GM18499 (cell line): ENCODE measurements at regions not wholly inside any gene's neighbourhood (a gene's known extent, or its start where the extent isn't known, plus 50 kb on each side); places are given as distances from the start of the nearest gene placed in this dataset.
"Not testable (repeated sequence)": the region's sequence is repeated elsewhere in the genome, so short reads cannot be mapped to it uniquely, and the experiment has no call there.

Source experiments
- ATAC-seq: cut with Tn5 transposase; IDR thresholded peaks from one replicate; pipeline ENCODE4 v1.9.1; 2021; ENCODE audit warnings: moderate number of reproducible peaks; ENCODE audit not compliant: insufficient read depth, unreplicated experiment

DNA sequence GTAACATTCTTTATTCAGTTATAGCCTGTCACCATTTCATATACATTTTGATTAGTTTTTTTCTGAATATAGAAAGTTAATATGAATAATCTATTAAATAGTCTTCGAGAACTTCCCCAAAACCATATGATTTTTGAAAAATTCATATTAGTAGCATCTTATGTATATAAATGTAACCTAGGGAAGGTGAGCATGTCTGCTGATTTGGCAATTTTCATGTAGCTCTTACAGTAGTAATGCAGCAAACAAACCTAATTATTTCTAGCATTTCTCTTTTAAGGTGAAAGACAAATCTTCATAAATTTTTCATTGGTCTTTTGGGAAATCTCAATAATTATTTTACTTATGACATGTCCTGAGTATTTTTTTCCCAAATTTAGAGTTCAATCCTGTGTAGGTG is 939.0 kb downstream of the TBC1D32 start:
- ATAC-seq = no peak

DNA sequence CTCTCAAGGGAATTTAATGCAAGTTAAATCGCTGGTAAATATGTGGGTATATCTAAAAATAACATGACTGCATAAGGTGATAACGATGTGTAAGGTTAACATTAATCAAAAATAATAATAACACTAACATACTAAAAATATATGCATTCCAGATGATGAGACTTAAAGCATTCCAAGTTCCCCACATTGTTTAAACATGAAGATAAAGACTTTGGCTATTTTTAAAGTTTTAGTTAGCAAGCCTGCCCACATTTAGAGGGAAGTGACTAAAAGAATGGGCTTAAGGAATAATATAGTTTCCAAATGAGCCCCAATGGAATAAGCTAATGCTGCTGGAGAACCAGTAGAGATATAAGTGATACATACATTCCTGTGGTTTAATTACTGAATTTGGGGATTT is 941.3 kb downstream of the TBC1D32 start:
- no peak for ATAC-seq

DNA sequence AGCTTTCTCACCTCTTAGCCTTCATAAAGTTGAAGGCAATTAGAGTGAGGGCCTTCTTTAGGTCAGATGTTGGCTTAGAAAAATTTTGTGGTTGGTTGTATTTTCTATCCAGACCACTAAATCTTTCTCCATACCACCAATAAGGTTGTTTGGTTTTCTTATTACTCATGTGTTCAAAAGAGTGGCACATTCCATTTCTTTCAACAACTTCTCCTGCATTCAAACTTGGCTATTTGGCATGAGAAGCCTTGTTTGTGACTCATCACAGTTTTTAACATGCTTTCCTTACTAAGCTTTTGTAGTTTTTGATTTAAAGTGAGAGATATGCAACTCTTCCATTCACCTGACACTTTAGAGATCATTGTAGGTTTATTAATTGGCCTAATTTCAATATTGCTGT is 949.6 kb downstream of the TBC1D32 start:
- no peak for ATAC-seq

DNA sequence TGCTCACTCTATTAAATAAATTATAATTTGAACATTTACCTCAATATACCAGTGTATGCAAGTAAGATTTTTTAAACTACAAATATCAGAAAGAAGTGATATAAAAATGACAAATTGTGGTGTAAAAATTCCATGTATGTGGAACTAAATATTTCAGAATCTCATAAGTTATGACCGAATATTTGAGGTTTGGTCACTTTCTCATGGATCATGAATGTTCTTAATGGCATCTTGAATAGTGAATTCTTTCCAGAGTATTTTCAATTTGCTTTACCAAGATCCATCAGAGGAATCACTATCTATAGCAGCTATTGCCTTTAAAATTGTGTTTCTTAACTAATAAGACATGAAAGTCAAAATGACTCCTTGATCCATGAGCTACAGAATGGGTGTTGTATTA is 950.6 kb downstream of the TBC1D32 start:
- ATAC-seq = no peak

DNA sequence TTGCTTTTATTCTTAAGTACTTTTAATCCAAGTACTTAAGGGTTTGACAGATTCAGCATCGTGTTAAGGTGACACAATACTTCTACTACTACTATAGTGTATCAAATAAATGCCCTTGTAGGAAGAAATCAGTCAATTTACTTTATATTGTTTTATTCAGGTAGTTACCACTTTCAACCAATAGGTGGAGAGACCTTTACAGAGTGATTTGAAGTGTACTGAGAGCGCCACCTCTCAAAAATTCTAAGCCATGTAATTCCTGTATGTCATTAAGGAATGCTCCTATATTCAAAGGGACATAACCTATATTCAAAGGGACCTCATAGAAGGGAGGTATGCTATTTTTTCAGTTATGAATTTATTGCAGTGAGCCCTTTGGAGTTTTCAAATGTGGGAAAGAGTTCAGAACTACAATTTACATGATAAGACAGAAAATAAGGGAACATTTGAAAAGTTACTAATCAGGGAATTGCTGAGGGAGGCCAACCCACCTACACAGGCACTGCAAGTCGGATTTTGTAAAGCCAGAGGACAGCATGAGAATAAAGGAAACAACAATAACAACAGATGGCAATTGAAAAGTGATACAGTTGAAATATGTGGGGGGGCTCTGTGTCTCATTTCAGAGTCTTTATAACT is 955.6 kb downstream of the TBC1D32 start:
- peak; percentile 85 for ATAC-seq

DNA sequence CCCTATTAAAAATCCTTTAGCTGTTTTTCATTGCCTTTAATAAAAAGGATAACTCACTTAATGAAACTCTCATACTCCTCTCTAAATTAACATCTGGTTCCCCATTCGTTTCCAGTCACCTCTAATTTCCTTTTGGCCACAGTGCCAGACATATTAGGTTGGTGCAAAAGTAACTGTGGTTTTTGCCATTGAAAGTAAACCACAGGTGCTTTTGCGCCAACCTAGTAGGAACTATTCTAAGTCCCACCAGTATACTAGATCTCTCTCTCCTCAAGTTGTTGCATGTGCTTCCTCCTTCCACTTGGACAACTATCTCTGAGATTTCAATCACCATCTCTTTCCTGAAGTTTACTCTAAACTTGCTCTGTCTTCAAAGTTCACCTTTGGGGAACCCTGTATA is 961.1 kb downstream of the TBC1D32 start:
- ATAC-seq = no peak

DNA sequence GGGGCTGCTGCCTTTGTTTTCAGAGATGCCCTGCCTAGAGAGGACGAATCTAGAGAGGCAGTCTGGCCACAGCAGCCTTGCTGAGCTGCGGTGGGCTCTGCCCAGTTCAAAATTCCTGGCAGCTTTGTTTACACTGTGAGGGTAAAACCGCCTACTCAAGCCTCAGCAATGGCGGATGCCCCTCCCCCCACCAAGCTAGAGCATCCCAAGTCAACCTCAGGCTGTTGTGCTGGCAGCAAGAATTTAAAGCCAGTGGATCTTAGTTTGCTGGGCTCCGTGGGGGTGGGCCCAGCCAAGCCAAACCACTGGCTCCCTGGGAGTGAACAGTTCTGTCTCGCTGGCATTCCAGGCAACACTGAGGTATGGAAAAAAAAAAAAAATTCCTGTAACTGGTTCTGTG is 970.9 kb downstream of the TBC1D32 start:
- no peak for ATAC-seq

DNA sequence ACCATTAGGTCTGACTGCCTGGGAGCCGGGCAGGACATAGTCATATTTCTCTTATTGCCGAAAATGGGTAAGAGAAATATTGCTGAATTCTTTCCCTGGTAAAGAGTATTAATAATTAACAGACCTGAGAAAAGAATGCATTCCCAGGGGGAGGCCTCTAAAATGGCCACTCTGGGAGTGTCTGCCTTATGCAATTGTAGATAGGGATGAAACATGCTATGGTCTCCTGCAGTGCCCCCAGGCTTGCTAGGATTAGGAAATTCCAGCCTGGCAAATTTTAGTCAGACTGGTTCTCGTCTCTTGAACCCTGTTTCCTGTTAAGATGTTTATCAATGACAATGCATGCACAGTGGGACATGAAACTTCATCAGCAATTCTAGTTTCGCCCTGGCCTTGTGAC is 975.7 kb downstream of the TBC1D32 start:
- ATAC-seq = not testable (repeated sequence)

DNA sequence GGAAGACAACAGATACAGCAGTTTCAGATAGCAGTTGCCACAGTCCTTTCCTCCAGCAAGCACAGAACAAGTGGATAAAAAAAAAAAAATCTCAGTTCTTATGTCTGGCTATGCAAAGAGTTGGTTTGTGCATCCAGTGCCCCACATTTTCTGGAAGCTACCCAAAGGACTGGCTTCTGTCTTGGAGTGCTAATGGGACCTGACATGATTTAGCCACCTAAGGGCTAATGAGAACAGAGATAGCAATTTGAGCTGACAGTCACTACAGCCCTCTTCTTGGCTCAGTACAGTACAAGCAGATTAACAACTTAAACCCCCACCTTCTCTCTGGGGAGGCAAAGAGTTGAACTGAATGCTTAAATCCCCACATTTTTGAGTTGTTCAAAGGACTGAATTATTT is 976.8 kb downstream of the TBC1D32 start:
- no peak for ATAC-seq

DNA sequence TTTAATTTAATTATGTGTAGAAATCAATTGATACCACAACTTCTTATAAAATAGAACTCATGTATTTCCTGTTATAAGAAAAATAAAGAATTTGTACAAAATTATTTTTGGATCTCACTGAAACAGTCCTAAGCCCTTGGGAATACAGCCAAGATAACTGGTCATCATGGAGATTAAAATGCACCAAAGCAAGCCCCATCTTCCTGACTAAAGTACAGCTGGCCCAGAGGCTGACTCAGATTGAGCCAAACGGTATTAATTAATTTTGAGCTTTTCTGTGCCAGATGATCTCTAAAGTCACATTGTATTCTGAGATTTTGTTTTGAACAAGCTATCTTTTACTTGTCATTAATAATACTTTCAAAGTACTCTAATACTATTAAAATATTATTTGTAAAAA is 978.5 kb downstream of the TBC1D32 start:
- no peak for ATAC-seq

DNA sequence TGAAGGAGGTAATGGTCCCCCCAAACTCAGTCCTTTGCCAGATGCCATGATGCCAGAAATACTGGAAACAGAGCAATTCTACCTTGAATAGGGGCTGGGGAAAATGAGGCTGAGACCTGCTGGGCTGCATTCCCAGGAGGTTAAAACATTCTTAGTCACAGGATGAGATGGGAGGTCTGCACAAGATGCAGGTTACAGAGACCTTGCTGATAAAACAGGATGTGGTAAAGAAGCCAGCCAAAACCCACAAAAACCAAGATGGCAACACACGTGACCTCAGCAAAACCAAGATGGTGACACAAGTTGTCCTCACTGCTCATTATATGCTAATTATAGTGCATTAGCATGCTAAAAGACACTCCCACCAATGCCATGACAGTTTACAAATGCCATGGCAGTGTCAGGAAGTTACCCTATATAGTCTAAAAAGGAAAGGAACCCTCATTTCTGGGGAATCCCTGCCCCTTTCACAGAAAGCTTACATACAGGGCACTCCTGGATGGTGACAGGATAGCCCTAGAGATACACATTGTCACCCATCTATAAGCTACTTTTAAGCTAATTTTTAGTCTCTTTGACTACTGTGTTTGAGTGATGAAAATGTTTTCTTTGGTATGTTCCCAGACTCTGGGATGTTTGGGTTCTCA is 979.7 kb downstream of the TBC1D32 start:
- no peak for ATAC-seq

DNA sequence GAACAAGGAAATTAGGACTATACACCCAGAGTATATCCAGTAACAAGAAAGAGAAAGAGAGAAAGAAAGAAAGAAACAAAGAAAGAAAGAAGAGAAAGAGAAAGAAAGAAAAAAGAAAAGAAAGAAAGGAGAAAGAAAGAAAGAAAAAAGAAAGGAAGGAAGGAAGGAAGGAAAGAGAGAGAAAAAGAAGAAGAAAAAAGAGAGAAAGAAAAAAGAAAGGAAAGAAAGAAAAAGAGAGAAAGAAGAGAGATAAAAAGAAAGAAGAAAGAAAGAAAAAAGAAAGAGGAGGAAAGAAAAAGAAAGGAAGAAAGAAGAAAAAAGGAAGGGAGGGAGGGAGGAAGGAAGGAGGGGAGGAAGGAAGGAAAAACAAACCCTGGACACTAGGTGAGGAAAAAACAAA is 981.8 kb downstream of the TBC1D32 start:
- no peak for ATAC-seq

DNA sequence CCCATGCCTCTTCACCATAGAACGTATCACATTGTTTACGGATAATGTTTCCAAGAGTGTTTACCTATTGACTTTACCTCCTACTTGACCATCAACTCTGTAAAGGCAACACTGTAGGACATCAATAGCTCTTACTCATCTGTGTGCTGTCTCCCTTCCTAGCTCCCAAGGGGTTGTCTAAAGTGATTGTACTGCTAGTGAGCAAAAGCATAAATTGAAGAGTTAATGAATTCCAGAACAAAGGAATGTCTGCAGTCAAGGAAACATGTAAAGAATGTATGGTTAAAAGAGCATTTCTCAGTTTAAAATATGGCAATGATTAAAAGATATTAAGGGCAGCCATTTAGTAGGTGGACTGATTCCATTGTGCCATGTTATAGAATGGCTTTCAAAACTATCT is 985.4 kb downstream of the TBC1D32 start:
- ATAC-seq = no peak

DNA sequence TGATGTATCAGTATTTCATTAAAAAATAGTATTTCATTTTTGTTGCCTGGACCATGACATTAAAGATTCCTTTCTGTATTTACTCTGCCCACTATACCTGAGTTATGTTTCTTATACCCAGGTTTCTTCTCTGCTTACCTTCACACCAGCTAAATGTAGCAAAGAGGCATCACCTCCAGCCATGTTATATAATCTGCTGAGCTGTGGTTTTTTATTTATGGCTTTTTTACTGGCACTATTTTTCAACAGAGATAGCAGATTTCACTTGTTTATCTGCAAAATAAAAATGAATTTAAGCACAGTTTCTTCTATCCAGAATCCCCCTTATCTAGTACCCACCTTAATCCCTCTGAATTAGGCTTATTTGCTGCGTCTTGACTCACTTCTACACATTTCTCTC is 979.0 kb upstream of the MAN1A1 start:
- ATAC-seq = no peak

DNA sequence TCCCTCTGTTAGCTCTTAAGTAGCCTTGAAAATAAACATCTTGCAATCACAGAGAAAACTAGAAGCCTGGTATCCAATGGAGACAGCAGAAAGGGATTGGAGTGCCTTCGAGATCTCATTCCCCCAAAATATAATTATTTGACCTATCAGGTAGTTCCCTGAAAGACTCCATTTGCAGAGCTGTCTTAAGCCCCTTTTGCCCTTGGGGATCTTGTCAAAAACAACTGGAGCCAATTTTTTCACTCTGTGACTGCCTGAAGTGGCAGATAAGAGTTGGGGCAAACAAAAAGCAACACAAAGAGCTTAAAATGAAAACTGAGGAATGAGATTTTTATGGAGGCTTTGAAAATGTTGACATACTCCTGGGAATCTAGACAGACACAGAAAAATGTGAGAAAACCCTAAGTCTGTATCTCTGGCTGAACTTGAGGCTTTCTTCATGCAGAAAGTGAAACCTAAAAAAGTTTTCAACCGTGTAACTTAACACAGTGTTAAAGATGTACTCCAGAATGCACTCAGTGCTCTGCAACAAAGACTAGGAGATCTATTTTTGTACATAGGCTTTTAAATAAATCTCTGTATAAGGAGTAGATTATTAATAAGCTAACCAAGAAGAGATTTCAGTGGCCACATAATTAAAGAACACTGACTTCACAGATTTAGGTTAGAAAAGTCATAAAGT is 971.1 kb upstream of the MAN1A1 start:
- ATAC-seq = no peak

DNA sequence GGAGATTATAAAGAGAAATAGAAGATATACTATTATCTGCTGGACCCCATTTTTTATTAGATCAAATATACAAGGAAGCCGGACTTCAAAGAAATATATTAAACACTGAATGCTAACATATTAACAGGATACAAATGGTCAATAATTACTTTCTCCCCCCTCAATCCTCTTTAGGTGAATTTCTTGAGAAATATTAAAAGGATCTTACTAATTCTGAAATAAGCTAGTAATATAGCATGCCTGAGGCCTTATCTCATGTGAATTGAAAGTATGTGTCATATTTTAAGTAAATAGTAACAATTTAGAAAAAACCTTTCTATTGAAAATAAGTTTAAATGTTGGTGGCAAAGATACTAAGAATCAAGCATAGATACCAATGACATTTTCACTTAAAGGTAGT is 954.7 kb upstream of the MAN1A1 start:
- no peak for ATAC-seq

DNA sequence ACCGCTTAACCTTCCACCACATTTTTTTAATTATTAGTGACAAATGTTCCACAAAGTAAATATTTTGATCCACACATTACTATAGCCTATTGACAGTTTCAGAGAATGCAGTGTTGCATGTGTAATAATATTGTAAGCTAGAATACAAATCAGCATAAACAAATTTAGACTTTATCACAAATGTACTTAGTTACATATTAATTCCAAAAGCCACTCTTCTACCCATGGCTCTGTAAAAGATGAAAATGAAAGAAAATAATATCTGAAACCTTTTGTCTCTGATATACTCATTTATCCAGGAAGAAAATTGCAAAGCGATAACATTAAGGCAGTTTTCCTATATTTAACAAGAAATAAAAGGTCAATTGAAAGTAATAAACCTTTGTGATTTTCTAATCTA is 954.0 kb upstream of the MAN1A1 start:
- ATAC-seq = no peak

DNA sequence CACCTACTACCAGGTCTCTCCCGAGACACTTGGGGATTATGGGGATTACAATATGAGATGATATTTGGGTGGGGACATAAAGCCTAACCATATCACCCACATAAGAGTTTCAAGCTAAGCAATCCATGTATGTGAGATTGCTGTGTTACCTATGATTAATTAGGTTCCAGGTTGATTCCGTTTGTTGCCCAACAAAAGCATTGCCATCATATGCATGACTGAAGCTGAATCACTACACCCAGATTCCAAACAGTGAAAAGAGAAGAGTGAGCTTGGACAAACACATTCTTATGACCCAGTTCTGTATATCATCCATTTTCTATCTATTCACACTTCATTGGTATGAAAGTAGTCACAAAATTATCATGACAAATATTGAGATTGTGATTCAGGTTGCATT is 952.5 kb upstream of the MAN1A1 start:
- no peak for ATAC-seq

DNA sequence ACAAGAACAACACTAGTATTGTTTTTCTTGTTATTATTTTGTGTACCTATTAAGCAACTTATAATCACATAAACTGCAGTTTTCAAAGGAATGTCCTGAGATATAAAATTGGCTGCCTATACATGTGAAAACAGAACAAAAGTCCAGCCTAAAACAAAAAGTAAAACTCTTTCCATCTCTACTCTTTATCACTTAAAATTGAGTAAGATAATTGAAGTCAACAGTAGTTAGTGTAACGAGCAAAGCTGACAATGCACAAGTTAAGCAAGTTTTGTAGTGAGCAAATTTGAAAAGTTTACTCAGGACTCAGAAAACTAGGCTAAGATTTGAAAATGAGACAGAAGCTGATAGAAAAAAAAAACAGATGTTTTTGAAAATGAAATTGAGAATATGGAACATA is 941.4 kb upstream of the MAN1A1 start:
- no peak for ATAC-seq

DNA sequence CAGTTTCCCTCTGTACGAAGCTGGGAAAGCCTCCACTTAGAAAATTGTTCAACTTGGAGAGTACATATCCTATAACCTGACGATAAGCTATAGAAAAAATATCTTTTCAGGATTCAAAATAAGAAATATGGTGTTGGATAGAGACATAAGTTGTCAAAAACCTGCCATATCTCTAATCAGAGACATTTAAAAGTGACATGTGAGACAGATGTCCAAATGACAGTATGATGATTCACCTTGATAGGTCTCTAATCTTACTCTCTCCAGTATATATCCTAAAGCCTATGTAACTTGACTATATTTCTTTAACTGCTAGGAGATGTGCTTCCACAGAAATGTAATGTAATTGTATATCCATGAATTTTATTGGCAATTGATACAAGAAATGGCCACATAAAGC is 932.4 kb upstream of the MAN1A1 start:
- no peak for ATAC-seq

DNA sequence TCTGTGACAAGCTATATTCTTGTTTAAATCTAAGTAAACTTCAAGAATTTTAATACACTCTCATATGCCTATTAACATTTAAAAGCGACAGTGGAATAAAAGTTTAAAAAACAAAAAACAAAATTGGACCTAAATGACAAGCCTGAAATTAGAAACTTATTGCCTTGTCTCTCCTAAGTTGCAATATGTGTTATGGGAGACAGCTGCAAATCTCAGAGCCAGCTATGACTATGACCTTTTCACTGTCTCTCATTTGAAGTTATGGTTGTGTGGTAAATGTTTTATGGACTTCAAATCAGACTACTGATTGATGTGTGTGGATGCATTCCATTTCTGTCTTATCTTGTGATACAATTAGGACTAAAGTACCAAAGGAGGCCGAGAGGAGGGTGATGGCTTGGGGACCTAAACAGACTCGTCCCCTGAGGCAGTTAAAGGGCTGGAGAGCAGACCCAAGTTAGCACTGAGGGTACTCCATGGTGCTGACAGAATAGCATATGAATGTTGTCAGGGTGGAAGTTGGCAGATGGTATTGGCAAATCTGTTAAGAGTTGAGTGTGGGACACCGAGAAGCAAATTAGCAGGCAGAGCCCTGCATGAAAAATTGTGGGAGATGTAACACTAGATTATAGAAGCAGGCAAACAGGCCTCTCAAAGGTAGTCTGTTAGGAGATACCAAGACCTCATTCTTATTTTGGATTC is 930.1 kb upstream of the MAN1A1 start:
- no peak for ATAC-seq
